OCI-LY1 (cell line): ENCODE measurements at regions not wholly inside any gene's neighbourhood (a gene's known extent, or its start where the extent isn't known, plus 50 kb on each side); places are given as distances from the start of the nearest gene placed in this dataset.

Experiments
- CTCF ChIP-seq: fragments of 200-600 bp; sonication (generic), shearing (Covaris generic); IDR thresholded peaks from 2 replicates; pipeline ENCODE4 v1.5.1; 2017; ENCODE audit warnings: mild to moderate bottlenecking, antibody characterized with exemption, low read length, moderate library complexity, mixed read lengths
- EZH2 ChIP-seq: fragments of 200-600 bp; sonication (generic), shearing (Covaris generic); IDR thresholded peaks from 2 replicates; pipeline ENCODE4 v1.8.0; 2017; ENCODE audit warnings: borderline replicate concordance, mixed run types, mild to moderate bottlenecking, antibody characterized with exemption, low read length, moderate library complexity, mixed read lengths

DNA sequence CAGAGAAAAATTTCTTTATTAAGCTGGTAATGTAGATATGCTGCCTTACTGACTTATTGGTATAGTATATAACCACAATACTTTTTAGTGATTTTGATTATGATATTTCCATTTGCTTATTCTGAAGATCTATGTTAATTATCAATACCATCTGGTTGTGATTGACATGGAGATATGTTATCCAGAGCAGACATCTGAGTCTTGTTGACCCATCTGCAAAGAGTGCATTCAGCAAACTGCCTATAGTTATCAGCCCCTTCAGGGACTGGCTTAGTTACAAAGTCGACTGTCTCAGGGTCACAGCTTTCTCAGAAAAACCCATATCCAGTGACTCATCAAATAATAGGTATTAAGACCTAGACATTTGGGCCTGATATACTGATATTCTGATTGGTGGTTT is 475.7 kb downstream of the DSC3 start:
- TF ChIP-seq CTCF: no peak
- no peak for TF ChIP-seq EZH2
